PC-3 (cell line): ENCODE measurements at regions not wholly inside any gene's neighbourhood (a gene's known extent, or its start where the extent isn't known, plus 50 kb on each side); places are given as distances from the start of the nearest gene placed in this dataset.

Experiments
- ATAC-seq: fragments of 200-7000 bp; cut with Tn5 transposase; 2 replicates; pipeline ENCODE4 v1.9.1; 2020; ENCODE audit warnings: mild to moderate bottlenecking, moderate library complexity
- BruUV-seq: library from RNA; stranded (reverse); fragments of 400-500 nt; replicated peaks from 2 replicates; lab custom pipeline; 2021; lab: Mats Ljungman, UMichigan
- CTCF ChIA-PET: fragments of 300-600 bp; sonication (Branson Sonifier 250); formaldehyde crosslinking; loops from one replicate; lab custom pipeline; 2022; ENCODE audit warnings: antibody characterized with exemption; lab: Charles Lee
- POLR2A ChIA-PET: fragments of 300-600 bp; sonication (Branson Sonifier 250); formaldehyde crosslinking; loops from one replicate; lab custom pipeline; 2022; ENCODE audit warnings: antibody characterized with exemption; ENCODE audit not compliant: unreplicated experiment; lab: Charles Lee
- DNase-seq: peaks from one replicate; pipeline ENCODE4 v3.0.0-alpha.2; 2015
- H2AFZ ChIP-seq: fragments of 300-600 bp; sonication (generic); 2 replicates; pipeline ENCODE4 v1.6.0; 2016; ENCODE audit warnings: antibody characterized with exemption, low read length
- H3F3A ChIP-seq: fragments of 300-600 bp; sonication (generic); one replicate; pipeline ENCODE4 v1.6.0; 2017; ENCODE audit warnings: antibody characterized with exemption, low read length, control low read depth, mild to moderate bottlenecking; ENCODE audit not compliant: unreplicated experiment
- H3K27ac ChIP-seq: fragments of 300-600 bp; sonication (generic); 2 replicates; pipeline ENCODE4 v1.5.1; 2016; ENCODE audit warnings: mild to moderate bottlenecking, low read length
- H3K27me3 ChIP-seq: fragments of 300-600 bp; sonication (generic); 2 replicates; pipeline ENCODE4 v1.6.1; 2016; ENCODE audit warnings: low read length, mixed read lengths
- H3K36me3 ChIP-seq: fragments of 300-600 bp; sonication (generic); 2 replicates; pipeline ENCODE4 v1.6.1; 2016; ENCODE audit warnings: low read depth, mixed run types, low read length, mixed read lengths
- H3K4me1 ChIP-seq: fragments of 300-600 bp; sonication (generic); 2 replicates; pipeline ENCODE4 v1.5.1; 2016; ENCODE audit warnings: low read length; ENCODE audit not compliant: insufficient read depth
- H3K4me2 ChIP-seq: fragments of 300-600 bp; sonication (generic); 2 replicates; pipeline ENCODE4 v1.6.0; 2016; ENCODE audit warnings: low read length
- H3K4me3 ChIP-seq: fragments of 300-600 bp; sonication (generic); 2 replicates; pipeline ENCODE4 v1.5.1; 2016; ENCODE audit warnings: mild to moderate bottlenecking, low read length, mixed read lengths
- H3K79me2 ChIP-seq: fragments of 300-600 bp; sonication (generic); 2 replicates; pipeline ENCODE4 v1.6.1; 2017; ENCODE audit warnings: low read length, mixed read lengths
- H3K9ac ChIP-seq: fragments of 300-600 bp; sonication (generic); 2 replicates; pipeline ENCODE4 v1.6.0; 2016; ENCODE audit warnings: mild to moderate bottlenecking, low read length
- H3K9me2 ChIP-seq: fragments of 300-600 bp; sonication (generic); replicated peaks from 2 replicates; pipeline ENCODE4 v1.6.1; 2016; ENCODE audit warnings: mixed run types, low read length, mixed read lengths
- H3K9me3 ChIP-seq: fragments of 300-600 bp; sonication (generic); 2 replicates; pipeline ENCODE4 v1.6.1; 2016; ENCODE audit warnings: low read length, mixed read lengths
- H4K20me1 ChIP-seq: fragments of 300-600 bp; sonication (generic); 2 replicates; pipeline ENCODE4 v1.6.1; 2016; ENCODE audit warnings: low read length, mixed read lengths
- CTCF ChIP-seq: fragments of 300-600 bp; sonication (generic); conservative IDR thresholded peaks from 2 replicates; pipeline ENCODE4 v1.5.1; 2017; ENCODE audit warnings: antibody characterized with exemption, low read depth, mild to moderate bottlenecking, low read length
- EZH2 ChIP-seq: fragments of 300-600 bp; sonication (generic); IDR thresholded peaks from one replicate; pipeline ENCODE4 v1.6.1; 2017; ENCODE audit warnings: antibody characterized with exemption, mild to moderate bottlenecking, low read length; ENCODE audit not compliant: unreplicated experiment
- EZH2phosphoT487 ChIP-seq: fragments of 300-600 bp; sonication (generic); IDR thresholded peaks from 2 replicates; pipeline ENCODE4 v1.6.1; 2018; ENCODE audit warnings: mild to moderate bottlenecking, antibody characterized with exemption, low read length, borderline replicate concordance
- intact Hi-C: fragments of 100-400 bp; cut with micrococcal nuclease; formaldehyde crosslinking; loops from 2 replicates; pipeline ENCODE4 v1.9.0; 2023

- CTCF ChIA-PET: no interaction called here
These were observed 63.5 kb upstream of the EGFR start for GRCh38 chr7:54955296-54955695.

GRCh38 chr7:54955696-54956420 is 63.0 kb upstream of the EGFR start:
- H3F3A ChIP-seq: no peaks in the 10 kb centered on the region
- no peak for ATAC-seq
- H3K27me3 ChIP-seq: no peaks in the 10 kb centered on the region
- intact Hi-C loops: no loop called here
- no peaks in the 10 kb centered on the region for H3K79me2 ChIP-seq
- no peak overlapping the region for H3K27ac ChIP-seq
- no peak overlapping the region for H3K4me2 ChIP-seq
- peaks cover 9% of the 10 kb centered on the region for H3K4me1 ChIP-seq
- no peak overlapping the region for H2AFZ ChIP-seq
- no peaks in the 10 kb centered on the region for H4K20me1 ChIP-seq
- no peaks in the 10 kb centered on the region for H3K36me3 ChIP-seq
- H3K9ac ChIP-seq: no peak overlapping the region
- no peaks in the 10 kb centered on the region for H3K9me2 ChIP-seq
- BruUV-seq: no TSS peak
- CTCF ChIA-PET: no interaction called here
- POLR2A ChIA-PET: no interaction called here
- no peak for TF ChIP-seq EZH2
- TF ChIP-seq EZH2phosphoT487: no peak
- TF ChIP-seq CTCF: no peak
- H3K4me3 ChIP-seq: no peak overlapping the region
- no peaks in the 10 kb centered on the region for H3K9me3 ChIP-seq
- no peak for DNase-seq

More at GRCh38 chr7:54955296-54955695, 63.5 kb upstream of the EGFR start:
- TF ChIP-seq EZH2 (no peak), CTCF (no peak), EZH2phosphoT487 (no peak)
- no TSS peak for BruUV-seq
- peaks cover 3% of the 10 kb centered on the region; the same call in 1 of the 2 replicates for H3K4me1 ChIP-seq
- no peak overlapping the region for H2AFZ ChIP-seq
- no peak overlapping the region for H3K9ac ChIP-seq
- no peaks in the 10 kb centered on the region for H3K9me2 ChIP-seq
- POLR2A ChIA-PET: no interaction called here
- no peaks in the 10 kb centered on the region for H4K20me1 ChIP-seq
- H3K36me3 ChIP-seq: no peaks in the 10 kb centered on the region
- H3K27ac ChIP-seq: no peak overlapping the region
- intact Hi-C loops: no loop called here
- no peaks in the 10 kb centered on the region for H3F3A ChIP-seq
- no peaks in the 10 kb centered on the region for H3K9me3 ChIP-seq
- no peak overlapping the region for H3K4me2 ChIP-seq
- H3K4me3 ChIP-seq: no peak overlapping the region
- no peaks in the 10 kb centered on the region for H3K27me3 ChIP-seq
- no peaks in the 10 kb centered on the region for H3K79me2 ChIP-seq
- ATAC-seq (no peak), DNase-seq (no peak)

GRCh38 chr7:54956865-54957264 is 62.0 kb upstream of the EGFR start:
- Histone ChIP-seq H3K4me3 (no peak overlapping the region), H3K9me2 (no peaks in the 10 kb centered on the region), H3K36me3 (no peaks in the 10 kb centered on the region), H3K27ac (no peak overlapping the region), H3K4me2 (no peak overlapping the region), H3K27me3 (no peaks in the 10 kb centered on the region), H3F3A (no peaks in the 10 kb centered on the region), H3K9me3 (no peaks in the 10 kb centered on the region), H3K79me2 (no peaks in the 10 kb centered on the region), H2AFZ (no peak overlapping the region), H3K9ac (no peak overlapping the region), H4K20me1 (no peaks in the 10 kb centered on the region), H3K4me1 (peaks cover 17% of the 10 kb centered on the region)
- CTCF ChIA-PET: no interaction called here
- no peak for TF ChIP-seq EZH2phosphoT487
- no peak for TF ChIP-seq CTCF
- no peak for TF ChIP-seq EZH2
- DNase-seq (no peak), ATAC-seq (no peak)
- POLR2A ChIA-PET: no interaction called here
- intact Hi-C loops: no loop called here
- BruUV-seq: no TSS peak
